Epithelial cell of proximal tubule (primary cell): ENCODE measurements at regions not wholly inside any gene's neighbourhood (a gene's known extent, or its start where the extent isn't known, plus 50 kb on each side); places are given as distances from the start of the nearest gene placed in this dataset.
"Not testable (repeated sequence)": the region's sequence is repeated elsewhere in the genome, so short reads cannot be mapped to it uniquely, and the experiment has no call there.

Source experiments
- DNase-seq: peaks from one replicate; pipeline ENCODE4 v3.0.0-alpha.2; 2011; ENCODE audit warnings: low read depth
- H3K4me3 ChIP-seq: 2 replicates; pipeline ENCODE4 v1.5.1; 2011; ENCODE audit warnings: low read depth, mild to moderate bottlenecking, low read length
- CTCF ChIP-seq: conservative IDR thresholded peaks from 2 replicates; pipeline ENCODE4 v1.5.1; 2012; ENCODE audit warnings: low read depth, mild to moderate bottlenecking, low read length

GRCh38 chr16:21512280-21513192 is 86.8 kb upstream of the METTL9 start:
- DNase-seq, H3K4me3 ChIP-seq: not testable (repeated sequence)

GRCh38 chr16:21513337-21513741 is 86.0 kb upstream of the METTL9 start:
- not testable (repeated sequence) for DNase-seq, H3K4me3 ChIP-seq

GRCh38 chr16:21513812-21514473 is 85.4 kb upstream of the METTL9 start:
- not testable (repeated sequence) for H3K4me3 ChIP-seq, DNase-seq

GRCh38 chr16:21514474-21514840 is 84.9 kb upstream of the METTL9 start:
- not testable (repeated sequence) for H3K4me3 ChIP-seq, DNase-seq

- not testable (repeated sequence) for H3K4me3 ChIP-seq
Observed at GRCh38 chr16:21516705-21517040, 82.7 kb upstream of the METTL9 start.

GRCh38 chr16:21517263-21517662 is 82.1 kb upstream of the METTL9 start:
- not testable (repeated sequence) for H3K4me3 ChIP-seq, DNase-seq

More at GRCh38 chr16:21516705-21517040, 82.7 kb upstream of the METTL9 start:
- DNase-seq, result not testable (repeated sequence)

- not testable (repeated sequence) for DNase-seq
- peak overlapping the region; percentile 74 for H3K4me3 ChIP-seq
Observed at GRCh38 chr16:21519361-21520133, 79.8 kb upstream of the METTL9 start.

- DNase-seq, result not testable (repeated sequence)
Observed at GRCh38 chr16:21520134-21521047, 79.0 kb upstream of the METTL9 start.

GRCh38 chr16:21521048-21521389 is 78.4 kb upstream of the METTL9 start:
- not testable (repeated sequence) for H3K4me3 ChIP-seq, DNase-seq

More at GRCh38 chr16:21520134-21521047, 79.0 kb upstream of the METTL9 start:
- H3K4me3 ChIP-seq, result peak overlapping the region; percentile 74

- not testable (repeated sequence) for DNase-seq
- H3K4me3 ChIP-seq, result peak overlapping the region; percentile 12
Observed at GRCh38 chr16:21521390-21522143, 77.8 kb upstream of the METTL9 start.

- not testable (repeated sequence) for DNase-seq, H3K4me3 ChIP-seq
Observed at GRCh38 chr16:21522846-21523245, 76.5 kb upstream of the METTL9 start.

- no peak overlapping the region for H3K4me3 ChIP-seq
- no peak for DNase-seq
- no peak for TF ChIP-seq CTCF
Observed at GRCh38 chr16:21523411-21524067, 75.8 kb upstream of the METTL9 start.
